Type B pancreatic cell (in vitro differentiated cells): ENCODE measurements at regions not wholly inside any gene's neighbourhood (a gene's known extent, or its start where the extent isn't known, plus 50 kb on each side); places are given as distances from the start of the nearest gene placed in this dataset.

Experiments
- DNase-seq: peaks from one replicate; pipeline ENCODE4 v3.0.0; 2021; ENCODE audit warnings: mixed read lengths; ENCODE audit not compliant: unreplicated experiment; ENCODE audit errors: extremely low spot score
- H3K27ac Mint-ChIP-seq: 2 replicates; pipeline ENCODE4 v1.8.0; 2021; ENCODE audit warnings: mild to moderate bottlenecking, mixed read lengths
- H3K27me3 Mint-ChIP-seq: 2 replicates; pipeline ENCODE4 v1.8.0; 2021; ENCODE audit warnings: mixed read lengths
- H3K36me3 Mint-ChIP-seq: 2 replicates; pipeline ENCODE4 v1.8.0; 2021; ENCODE audit warnings: mixed read lengths
- H3K4me1 Mint-ChIP-seq: one replicate; pipeline ENCODE4 v1.8.0; 2021; ENCODE audit warnings: mixed read lengths; ENCODE audit not compliant: unreplicated experiment
- H3K4me3 Mint-ChIP-seq: 2 replicates; pipeline ENCODE4 v1.8.0; 2021; ENCODE audit warnings: mild to moderate bottlenecking, mixed read lengths
- H3K9me3 Mint-ChIP-seq: 2 replicates; pipeline ENCODE4 v1.8.0; 2021; ENCODE audit warnings: mixed read lengths
- CTCF ChIP-seq: fragments of 200-600 bp; sonication (generic); conservative IDR thresholded peaks from 2 replicates; pipeline ENCODE4 v1.5.0; 2021; ENCODE audit warnings: antibody characterized with exemption, mild to moderate bottlenecking

- no peak for TF ChIP-seq CTCF
- no peaks in the 10 kb centered on the region for H3K4me1 Mint-ChIP-seq
- no peaks in the 10 kb centered on the region for H3K36me3 Mint-ChIP-seq
- no peak overlapping the region for H3K27ac Mint-ChIP-seq
- DNase-seq: no peak
- no peak overlapping the region for H3K4me3 Mint-ChIP-seq
- H3K9me3 Mint-ChIP-seq: no peaks in the 10 kb centered on the region
- H3K27me3 Mint-ChIP-seq: no peaks in the 10 kb centered on the region
These were observed 338.9 kb upstream of the GBE1 start for GRCh38 chr3:82100378-82100777.

- Mint-ChIP-seq H3K4me3 (no peak overlapping the region), H3K36me3 (no peaks in the 10 kb centered on the region), H3K27ac (no peak overlapping the region), H3K27me3 (no peaks in the 10 kb centered on the region), H3K9me3 (peaks cover 5% of the 10 kb centered on the region), H3K4me1 (no peaks in the 10 kb centered on the region)
- DNase-seq: no peak
- no peak for TF ChIP-seq CTCF
These were observed 332.2 kb upstream of the GBE1 start for GRCh38 chr3:82093641-82094040.

GRCh38 chr3:82088749-82089148 is 327.3 kb upstream of the GBE1 start:
- Mint-ChIP-seq H3K36me3 (no peaks in the 10 kb centered on the region), H3K27me3 (no peaks in the 10 kb centered on the region), H3K4me3 (no peak overlapping the region), H3K27ac (no peak overlapping the region), H3K4me1 (no peaks in the 10 kb centered on the region), H3K9me3 (peaks cover 3% of the 10 kb centered on the region)
- DNase-seq: no peak
- no peak for TF ChIP-seq CTCF

GRCh38 chr3:82087958-82088357 is 326.5 kb upstream of the GBE1 start:
- Mint-ChIP-seq H3K27ac (no peak overlapping the region), H3K36me3 (no peaks in the 10 kb centered on the region), H3K4me1 (no peaks in the 10 kb centered on the region), H3K9me3 (no peaks in the 10 kb centered on the region), H3K4me3 (no peak overlapping the region), H3K27me3 (no peaks in the 10 kb centered on the region)
- TF ChIP-seq CTCF: no peak
- no peak for DNase-seq

- TF ChIP-seq CTCF: no peak
- Mint-ChIP-seq H3K27ac (no peak overlapping the region), H3K4me3 (no peak overlapping the region), H3K27me3 (no peaks in the 10 kb centered on the region), H3K36me3 (no peaks in the 10 kb centered on the region), H3K9me3 (no peaks in the 10 kb centered on the region), H3K4me1 (peaks cover 7% of the 10 kb centered on the region)
- DNase-seq: no peak
These were observed 324.5 kb upstream of the GBE1 start for GRCh38 chr3:82085851-82086475.

- Mint-ChIP-seq H3K36me3 (no peaks in the 10 kb centered on the region), H3K4me1 (peaks cover 13% of the 10 kb centered on the region), H3K9me3 (no peaks in the 10 kb centered on the region), H3K27ac (no peak overlapping the region), H3K27me3 (no peaks in the 10 kb centered on the region), H3K4me3 (no peak overlapping the region)
- no peak for DNase-seq
- TF ChIP-seq CTCF: no peak
These were observed 323.9 kb upstream of the GBE1 start for GRCh38 chr3:82085356-82085755.
